ENCODE measurements at regions not wholly inside any gene's neighbourhood (a gene's known extent, or its start where the extent isn't known, plus 50 kb on each side); places are given as distances from the start of the nearest gene placed in this dataset.
"Not testable (repeated sequence)": the region's sequence is repeated elsewhere in the genome, so short reads cannot be mapped to it uniquely, and the experiment has no call there.

GRCh38 chrX:65828599-65828998 is 161.1 kb downstream of the MSN start:
- H3K9me3 ChIP-seq (ENCODE audit: low read length): no peaks in the 10 kb centered on the region
- no peaks in the 10 kb centered on the region for H3K36me3 ChIP-seq (ENCODE audit: insufficient read depth, low read length)
- no peak overlapping the region for H3K27ac ChIP-seq (ENCODE audit: low read depth, low read length, poor library complexity, severe bottlenecking)
- H3K4me1 ChIP-seq (ENCODE audit: insufficient read depth, low read length, poor library complexity, severe bottlenecking): no peaks in the 10 kb centered on the region
- DNase-seq (ENCODE audit: low spot score): no peak
- no peak for TF ChIP-seq EZH2phosphoT487 (IDR thresholded peaks at IDR 0.05; ENCODE audit: borderline replicate concordance, low read depth, low read length)
- H2AFZ ChIP-seq (ENCODE audit: low read length): no peak overlapping the region
- intact Hi-C loops (cut with micrococcal nuclease; ENCODE audit: unreplicated experiment): no loop called here
- no peak overlapping the region for H3K4me3 ChIP-seq (ENCODE audit: low read depth, low read length, poor library complexity, severe bottlenecking)
- CTCF ChIA-PET (ENCODE audit: unreplicated experiment): no interaction called here
- H3K4me2 ChIP-seq (ENCODE audit: low read length): no peak overlapping the region
- POLR2A ChIA-PET: interaction anchor here (0.6 kb wide), 1 partner anchor 51 kb away, joined by 3 read pairs; no protein-coding TSS in a partner anchor
- BruUV-seq (replicated peaks): no TSS peak
- H3K79me2 ChIP-seq (ENCODE audit: insufficient read depth, low read depth, low read length): no peaks in the 10 kb centered on the region
- no peaks in the 10 kb centered on the region for H3K9me2 ChIP-seq (ENCODE audit: insufficient read depth, low read length)
- no peaks in the 10 kb centered on the region for H4K20me1 ChIP-seq (ENCODE audit: insufficient read depth, low read length)

- DNase-seq (ENCODE audit: low spot score); CTCF ChIA-PET (ENCODE audit: unreplicated experiment); H3K9me3 ChIP-seq (ENCODE audit: low read length); BruUV-seq (replicated peaks); H3K9me2 ChIP-seq (ENCODE audit: insufficient read depth, low read length); H3K4me3 ChIP-seq (ENCODE audit: low read depth, low read length, poor library complexity, severe bottlenecking); POLR2A ChIA-PET; H2AFZ ChIP-seq (ENCODE audit: low read length); H3K79me2 ChIP-seq (ENCODE audit: insufficient read depth, low read depth, low read length); H3K36me3 ChIP-seq (ENCODE audit: insufficient read depth, low read length); H3K4me1 ChIP-seq (ENCODE audit: insufficient read depth, low read length, poor library complexity, severe bottlenecking); H3K27ac ChIP-seq (ENCODE audit: low read depth, low read length, poor library complexity, severe bottlenecking); intact Hi-C loops (cut with micrococcal nuclease; ENCODE audit: unreplicated experiment); H4K20me1 ChIP-seq (ENCODE audit: insufficient read depth, low read length); H3K4me2 ChIP-seq (ENCODE audit: low read length): not testable (repeated sequence)
These were observed 157.8 kb downstream of the MSN start for GRCh38 chrX:65825226-65825625.

DNA sequence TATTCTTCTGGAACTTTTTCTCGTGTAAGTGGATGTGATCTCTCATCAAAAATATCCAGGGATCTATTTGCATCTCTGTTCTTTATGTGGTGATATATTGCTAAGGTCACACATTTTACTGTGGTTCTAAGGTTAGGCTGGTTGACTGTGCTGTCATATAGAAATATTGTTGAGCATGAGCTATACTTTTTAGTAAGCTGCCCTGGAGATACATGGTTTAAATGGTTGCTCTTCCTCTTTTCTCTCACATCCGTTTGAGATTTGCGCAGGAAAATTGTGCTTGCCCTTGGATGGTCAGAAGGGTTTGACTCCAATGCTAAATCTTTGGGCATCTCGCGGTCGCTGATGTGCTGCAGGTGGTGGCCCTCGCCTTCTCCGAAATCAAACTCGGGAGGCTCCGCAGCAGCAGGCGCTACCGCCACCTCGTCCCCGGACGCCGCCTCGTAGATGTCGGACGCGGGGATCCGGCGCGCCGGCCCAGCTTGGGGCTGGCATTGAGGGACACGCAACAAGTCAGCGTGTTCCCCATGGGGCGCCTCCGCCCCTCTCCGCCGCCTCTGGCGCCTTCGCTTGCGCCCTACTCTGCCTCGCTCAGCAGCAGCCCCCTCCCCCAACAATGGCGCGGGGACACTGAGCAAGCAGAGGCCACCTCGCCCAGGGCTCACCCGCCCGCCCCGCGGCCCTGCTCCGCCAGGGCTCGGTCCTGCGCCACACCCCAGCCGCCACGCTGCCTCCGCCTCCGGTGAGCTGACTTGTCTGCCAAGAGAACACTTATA is 154.5 kb downstream of the MSN start:
- no peak for TF ChIP-seq EZH2phosphoT487 (IDR thresholded peaks at IDR 0.05; ENCODE audit: borderline replicate concordance, low read depth, low read length)
- TF ChIP-seq, protein P1, sequence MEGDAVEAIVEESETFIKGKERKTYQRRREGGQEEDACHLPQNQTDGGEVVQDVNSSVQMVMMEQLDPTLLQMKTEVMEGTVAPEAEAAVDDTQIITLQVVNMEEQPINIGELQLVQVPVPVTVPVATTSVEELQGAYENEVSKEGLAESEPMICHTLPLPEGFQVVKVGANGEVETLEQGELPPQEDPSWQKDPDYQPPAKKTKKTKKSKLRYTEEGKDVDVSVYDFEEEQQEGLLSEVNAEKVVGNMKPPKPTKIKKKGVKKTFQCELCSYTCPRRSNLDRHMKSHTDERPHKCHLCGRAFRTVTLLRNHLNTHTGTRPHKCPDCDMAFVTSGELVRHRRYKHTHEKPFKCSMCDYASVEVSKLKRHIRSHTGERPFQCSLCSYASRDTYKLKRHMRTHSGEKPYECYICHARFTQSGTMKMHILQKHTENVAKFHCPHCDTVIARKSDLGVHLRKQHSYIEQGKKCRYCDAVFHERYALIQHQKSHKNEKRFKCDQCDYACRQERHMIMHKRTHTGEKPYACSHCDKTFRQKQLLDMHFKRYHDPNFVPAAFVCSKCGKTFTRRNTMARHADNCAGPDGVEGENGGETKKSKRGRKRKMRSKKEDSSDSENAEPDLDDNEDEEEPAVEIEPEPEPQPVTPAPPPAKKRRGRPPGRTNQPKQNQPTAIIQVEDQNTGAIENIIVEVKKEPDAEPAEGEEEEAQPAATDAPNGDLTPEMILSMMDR (conservative IDR thresholded peaks at IDR 0.05; ENCODE audit: low read length): no peak
- H3K4me3 ChIP-seq (ENCODE audit: low read depth, low read length, poor library complexity, severe bottlenecking): no peak overlapping the region
- intact Hi-C loops (cut with micrococcal nuclease; ENCODE audit: unreplicated experiment): no loop called here
- H3K27ac ChIP-seq (ENCODE audit: low read depth, low read length, poor library complexity, severe bottlenecking): no peak overlapping the region
- H2AFZ ChIP-seq (ENCODE audit: low read length): no peak overlapping the region
- H3K4me2 ChIP-seq (ENCODE audit: low read length): no peak overlapping the region
- no TSS peak for BruUV-seq (replicated peaks)
- no peaks in the 10 kb centered on the region for H3K9me3 ChIP-seq (ENCODE audit: low read length)
- no peaks in the 10 kb centered on the region for H3K79me2 ChIP-seq (ENCODE audit: insufficient read depth, low read depth, low read length)
- no peaks in the 10 kb centered on the region for H4K20me1 ChIP-seq (ENCODE audit: insufficient read depth, low read length)
- ChIA-PET CTCF (ENCODE audit: unreplicated experiment) (interaction anchor here (0.6 kb wide), 1 partner anchor 175 kb away, joined by 3 read pairs; no protein-coding TSS in a partner anchor), POLR2A (no interaction called here)
- no peaks in the 10 kb centered on the region for H3K4me1 ChIP-seq (ENCODE audit: insufficient read depth, low read length, poor library complexity, severe bottlenecking)
- DNase-seq (ENCODE audit: low spot score): no peak
- no peaks in the 10 kb centered on the region for H3K36me3 ChIP-seq (ENCODE audit: insufficient read depth, low read length)
- H3K9me2 ChIP-seq (ENCODE audit: insufficient read depth, low read length): no peaks in the 10 kb centered on the region

DNA sequence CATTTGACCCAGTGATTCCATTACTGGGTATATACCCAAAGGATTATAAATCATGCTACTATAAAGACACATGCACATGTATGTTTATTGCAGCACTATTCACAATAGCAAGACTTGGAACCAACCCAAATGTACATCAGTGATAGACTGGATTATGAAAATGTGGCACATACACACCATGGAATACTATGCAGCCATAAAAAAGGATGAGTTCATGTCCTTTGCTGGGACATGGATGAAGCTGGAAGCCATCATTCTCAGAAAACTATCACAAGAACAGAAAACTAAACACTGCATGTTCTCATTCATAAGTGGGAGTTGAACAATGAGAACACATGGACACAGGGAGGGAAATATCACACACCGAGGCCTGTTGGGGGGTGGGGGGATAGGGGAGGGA is 152.5 kb downstream of the MSN start:
- H3K27ac ChIP-seq (ENCODE audit: low read depth, low read length, poor library complexity, severe bottlenecking); H3K9me3 ChIP-seq (ENCODE audit: low read length); H3K79me2 ChIP-seq (ENCODE audit: insufficient read depth, low read depth, low read length); H3K9me2 ChIP-seq (ENCODE audit: insufficient read depth, low read length); DNase-seq (ENCODE audit: low spot score); H3K4me3 ChIP-seq (ENCODE audit: low read depth, low read length, poor library complexity, severe bottlenecking); H3K4me1 ChIP-seq (ENCODE audit: insufficient read depth, low read length, poor library complexity, severe bottlenecking); H3K36me3 ChIP-seq (ENCODE audit: insufficient read depth, low read length); CTCF ChIA-PET (ENCODE audit: unreplicated experiment); H3K4me2 ChIP-seq (ENCODE audit: low read length); intact Hi-C loops (cut with micrococcal nuclease; ENCODE audit: unreplicated experiment); BruUV-seq (replicated peaks); H4K20me1 ChIP-seq (ENCODE audit: insufficient read depth, low read length); H2AFZ ChIP-seq (ENCODE audit: low read length): not testable (repeated sequence)
- POLR2A ChIA-PET: interaction anchor here (0.6 kb wide), 1 partner anchor 155 kb away, joined by 4 read pairs; no protein-coding TSS in a partner anchor

All from OCI-LY7 (cell line).